Body of pancreas (tissue), 4 donors: ENCODE measurements at regions not wholly inside any gene's neighbourhood (a gene's known extent, or its start where the extent isn't known, plus 50 kb on each side); places are given as distances from the start of the nearest gene placed in this dataset.

Experiments
- POLR2A ChIP-seq, 3 donors: fragments of 450-650 bp; IDR thresholded peaks; one replicate each; pipeline ENCODE4 v1.6.1; 2016; ENCODE audit warnings: antibody characterized with exemption in 3 of 3, mild to moderate bottlenecking in 2 of 3
- TF ChIP-seq, protein P1 (sequence below), 7 experiments: fragments of 450-650 bp in 4 of 7; fragments of 200-600 bp in 3 of 7; sonication (generic) in 3 of 7; IDR thresholded peaks; one replicate each; pipeline ENCODE4 v1.5.1; 2016 to 2019; ENCODE audit warnings: antibody characterized with exemption in 7 of 7

DNA sequence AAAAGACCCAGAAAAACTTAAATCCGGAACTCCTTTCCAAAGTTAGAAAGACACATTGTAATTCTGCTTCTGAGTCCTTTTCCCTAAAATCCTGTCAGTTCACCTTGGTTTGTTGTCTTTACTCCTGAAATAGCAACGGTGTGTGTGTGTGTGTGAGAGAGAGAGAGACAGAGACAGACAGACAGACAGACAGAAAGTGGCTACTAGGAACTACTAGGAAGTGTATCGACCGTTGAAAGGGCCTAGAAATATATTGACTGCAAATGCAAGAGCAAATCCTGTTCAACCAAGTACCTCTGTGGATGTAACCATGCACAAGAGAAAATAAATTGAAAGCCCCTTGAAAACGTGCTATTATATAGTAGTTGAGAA is 100.0 kb upstream of the MLIP start:
- TF ChIP-seq, protein P1, sequence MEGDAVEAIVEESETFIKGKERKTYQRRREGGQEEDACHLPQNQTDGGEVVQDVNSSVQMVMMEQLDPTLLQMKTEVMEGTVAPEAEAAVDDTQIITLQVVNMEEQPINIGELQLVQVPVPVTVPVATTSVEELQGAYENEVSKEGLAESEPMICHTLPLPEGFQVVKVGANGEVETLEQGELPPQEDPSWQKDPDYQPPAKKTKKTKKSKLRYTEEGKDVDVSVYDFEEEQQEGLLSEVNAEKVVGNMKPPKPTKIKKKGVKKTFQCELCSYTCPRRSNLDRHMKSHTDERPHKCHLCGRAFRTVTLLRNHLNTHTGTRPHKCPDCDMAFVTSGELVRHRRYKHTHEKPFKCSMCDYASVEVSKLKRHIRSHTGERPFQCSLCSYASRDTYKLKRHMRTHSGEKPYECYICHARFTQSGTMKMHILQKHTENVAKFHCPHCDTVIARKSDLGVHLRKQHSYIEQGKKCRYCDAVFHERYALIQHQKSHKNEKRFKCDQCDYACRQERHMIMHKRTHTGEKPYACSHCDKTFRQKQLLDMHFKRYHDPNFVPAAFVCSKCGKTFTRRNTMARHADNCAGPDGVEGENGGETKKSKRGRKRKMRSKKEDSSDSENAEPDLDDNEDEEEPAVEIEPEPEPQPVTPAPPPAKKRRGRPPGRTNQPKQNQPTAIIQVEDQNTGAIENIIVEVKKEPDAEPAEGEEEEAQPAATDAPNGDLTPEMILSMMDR (IDR thresholded peaks at IDR 0.05): no peak
- TF ChIP-seq POLR2A (IDR thresholded peaks at IDR 0.05): no peak
